ENCODE measurements at regions not wholly inside any gene's neighbourhood (a gene's known extent, or its start where the extent isn't known, plus 50 kb on each side); places are given as distances from the start of the nearest gene placed in this dataset.

DNA sequence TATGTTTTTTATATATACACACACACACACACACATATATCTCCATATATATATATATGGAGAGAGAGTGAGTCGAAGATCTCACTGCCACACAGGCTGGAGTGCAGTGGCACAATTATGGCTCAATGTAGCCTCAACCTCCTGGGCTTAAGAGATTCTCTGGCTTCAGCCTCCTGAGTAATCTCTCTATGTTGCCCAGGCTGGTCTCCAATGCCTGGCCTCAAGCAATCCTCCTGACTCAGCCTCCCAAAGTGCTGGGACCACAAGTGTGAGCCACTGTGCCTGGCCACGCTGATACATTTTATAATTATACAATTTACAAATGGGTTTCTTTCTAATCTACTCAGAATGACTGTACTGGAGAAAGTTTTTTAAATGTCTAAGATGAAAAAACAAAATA is 664.2 kb downstream of the PTPRC start:
- no peaks in the 10 kb centered on the region for H3K27me3 ChIP-seq (ENCODE audit: control insufficient read depth, insufficient read depth, low read length, poor library complexity, severe bottlenecking)
- H3K4me3 Mint-ChIP-seq: no peak overlapping the region
- no peaks in the 10 kb centered on the region for H3K4me1 ChIP-seq (ENCODE audit: control insufficient read depth, insufficient read depth, low read length)
- H3K27ac ChIP-seq (ENCODE audit: low read depth, low read length): no peak overlapping the region
- no peak for DNase-seq
- no peaks in the 10 kb centered on the region for H3K9me3 ChIP-seq (ENCODE audit: control insufficient read depth, low read length)
- no peaks in the 10 kb centered on the region for H3K9me3 Mint-ChIP-seq
- 100% methylated on average over 2 of the region's 2 CpGs; no CpG with 5 or more reads in 1 of the 2 experiments for WGBS, 2 experiments (ENCODE audit: insufficient coverage in 1 of 2, insufficient read length in 1 of 2)
- peaks cover 3% of the 10 kb centered on the region for H3K4me1 Mint-ChIP-seq
- no peak overlapping the region for H3K4me3 ChIP-seq (ENCODE audit: low read length)
- no peaks in the 10 kb centered on the region for H3K36me3 ChIP-seq (ENCODE audit: control insufficient read depth, insufficient read depth, low read length)
- TF ChIP-seq, protein P1, sequence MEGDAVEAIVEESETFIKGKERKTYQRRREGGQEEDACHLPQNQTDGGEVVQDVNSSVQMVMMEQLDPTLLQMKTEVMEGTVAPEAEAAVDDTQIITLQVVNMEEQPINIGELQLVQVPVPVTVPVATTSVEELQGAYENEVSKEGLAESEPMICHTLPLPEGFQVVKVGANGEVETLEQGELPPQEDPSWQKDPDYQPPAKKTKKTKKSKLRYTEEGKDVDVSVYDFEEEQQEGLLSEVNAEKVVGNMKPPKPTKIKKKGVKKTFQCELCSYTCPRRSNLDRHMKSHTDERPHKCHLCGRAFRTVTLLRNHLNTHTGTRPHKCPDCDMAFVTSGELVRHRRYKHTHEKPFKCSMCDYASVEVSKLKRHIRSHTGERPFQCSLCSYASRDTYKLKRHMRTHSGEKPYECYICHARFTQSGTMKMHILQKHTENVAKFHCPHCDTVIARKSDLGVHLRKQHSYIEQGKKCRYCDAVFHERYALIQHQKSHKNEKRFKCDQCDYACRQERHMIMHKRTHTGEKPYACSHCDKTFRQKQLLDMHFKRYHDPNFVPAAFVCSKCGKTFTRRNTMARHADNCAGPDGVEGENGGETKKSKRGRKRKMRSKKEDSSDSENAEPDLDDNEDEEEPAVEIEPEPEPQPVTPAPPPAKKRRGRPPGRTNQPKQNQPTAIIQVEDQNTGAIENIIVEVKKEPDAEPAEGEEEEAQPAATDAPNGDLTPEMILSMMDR (conservative IDR thresholded peaks at IDR 0.05): no peak
- H3K36me3 Mint-ChIP-seq (ENCODE audit: low read depth): no peaks in the 10 kb centered on the region
- no peak overlapping the region for H3K27ac Mint-ChIP-seq
- H3K27me3 Mint-ChIP-seq (ENCODE audit: insufficient read depth): no peaks in the 10 kb centered on the region
- H3K9ac ChIP-seq (ENCODE audit: extremely low read depth, low read length, poor library complexity, severe bottlenecking): no peak overlapping the region

GRCh38 chr1:199305053-199305452 is 666.2 kb downstream of the PTPRC start:
- Histone ChIP-seq H3K4me1 (ENCODE audit: control insufficient read depth, insufficient read depth, low read length) (no peaks in the 10 kb centered on the region), H3K36me3 (ENCODE audit: control insufficient read depth, insufficient read depth, low read length) (no peaks in the 10 kb centered on the region), H3K4me3 (ENCODE audit: low read length) (no peak overlapping the region), H3K27me3 (ENCODE audit: control insufficient read depth, insufficient read depth, low read length, poor library complexity, severe bottlenecking) (no peaks in the 10 kb centered on the region), H3K9me3 (ENCODE audit: control insufficient read depth, low read length) (no peaks in the 10 kb centered on the region), H3K9ac (ENCODE audit: extremely low read depth, low read length, poor library complexity, severe bottlenecking) (no peak overlapping the region), H3K27ac (ENCODE audit: low read depth, low read length) (no peak overlapping the region)
- Mint-ChIP-seq H3K36me3 (ENCODE audit: low read depth) (no peaks in the 10 kb centered on the region), H3K4me3 (no peak overlapping the region), H3K4me1 (peaks cover 12% of the 10 kb centered on the region), H3K9me3 (no peaks in the 10 kb centered on the region), H3K27me3 (ENCODE audit: insufficient read depth) (no peaks in the 10 kb centered on the region), H3K27ac (no peak overlapping the region)
- WGBS, 2 experiments (ENCODE audit: insufficient coverage in 1 of 2, insufficient read length in 1 of 2): 89% methylated on average over 2 of the region's 2 CpGs; no CpG with 5 or more reads in 1 of the 2 experiments
- TF ChIP-seq, protein P1 (conservative IDR thresholded peaks at IDR 0.05): no peak
- DNase-seq: no peak

DNA sequence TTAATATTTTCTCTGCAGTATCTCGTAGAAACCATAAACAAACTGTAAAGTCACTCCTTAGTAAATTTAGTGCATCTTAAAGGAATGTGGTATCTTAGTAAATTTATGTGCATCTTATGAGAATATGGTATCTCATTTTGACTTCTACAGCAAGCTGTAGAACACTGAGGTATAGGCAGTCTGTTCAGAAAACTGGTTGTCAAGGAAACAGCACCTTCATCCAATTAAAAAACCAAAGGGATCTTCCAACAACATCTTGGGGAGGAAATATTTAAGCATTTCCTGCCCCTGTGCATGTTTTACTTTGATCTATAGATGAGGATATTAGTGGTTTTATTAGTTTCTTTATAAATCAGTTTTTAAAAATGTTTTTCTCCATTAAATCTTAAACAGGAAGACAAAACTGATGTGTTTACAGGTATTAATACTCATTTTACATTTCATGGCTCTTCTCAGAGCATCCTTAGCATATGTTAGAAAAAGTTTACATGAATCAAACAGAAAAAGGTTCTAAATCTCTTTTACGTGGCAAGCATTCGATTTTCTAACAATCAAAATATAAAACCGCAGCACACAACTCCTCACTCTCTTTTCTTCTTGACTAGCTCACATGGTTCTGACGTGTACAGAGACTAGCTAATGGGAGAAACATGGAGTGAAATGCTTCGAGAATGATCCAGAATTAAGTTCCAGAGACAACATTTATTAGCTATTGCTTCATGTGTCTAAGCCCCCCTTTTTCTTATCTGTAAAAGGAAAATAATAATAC is 668.8 kb downstream of the PTPRC start:
- Histone ChIP-seq H3K9me3 (ENCODE audit: control insufficient read depth, low read length) (no peaks in the 10 kb centered on the region), H3K27ac (ENCODE audit: low read depth, low read length) (no peak overlapping the region), H3K4me3 (ENCODE audit: low read length) (no peak overlapping the region), H3K27me3 (ENCODE audit: control insufficient read depth, insufficient read depth, low read length, poor library complexity, severe bottlenecking) (no peaks in the 10 kb centered on the region), H3K4me1 (ENCODE audit: control insufficient read depth, insufficient read depth, low read length) (no peaks in the 10 kb centered on the region), H3K36me3 (ENCODE audit: control insufficient read depth, insufficient read depth, low read length) (no peaks in the 10 kb centered on the region), H3K9ac (ENCODE audit: extremely low read depth, low read length, poor library complexity, severe bottlenecking) (no peak overlapping the region)
- Mint-ChIP-seq H3K27me3 (ENCODE audit: insufficient read depth) (no peaks in the 10 kb centered on the region), H3K4me3 (no peak overlapping the region), H3K27ac (no peak overlapping the region), H3K4me1 (peaks cover 17% of the 10 kb centered on the region), H3K36me3 (ENCODE audit: low read depth) (no peaks in the 10 kb centered on the region), H3K9me3 (no peaks in the 10 kb centered on the region)
- 86 to 100% methylated on average over 5 to 6 of the region's 6 CpGs for WGBS, 2 experiments (ENCODE audit: insufficient coverage in 1 of 2, insufficient read length in 1 of 2)
- TF ChIP-seq, protein P1 (conservative IDR thresholded peaks at IDR 0.05): no peak
- no peak for DNase-seq

Data from endodermal cell (in vitro differentiated cells).